ENCODE measurements at regions not wholly inside any gene's neighbourhood (a gene's known extent, or its start where the extent isn't known, plus 50 kb on each side); places are given as distances from the start of the nearest gene placed in this dataset.
"Not testable (repeated sequence)": the region's sequence is repeated elsewhere in the genome, so short reads cannot be mapped to it uniquely, and the experiment has no call there.

- Mint-ChIP-seq H3K4me1 (ENCODE audit: low read depth) (peaks cover 7% of the 10 kb centered on the region), H3K27ac (no peak overlapping the region), H3K9me3 (no peaks in the 10 kb centered on the region), H3K36me3 (ENCODE audit: low read depth) (no peaks in the 10 kb centered on the region), H3K27me3 (no peaks in the 10 kb centered on the region), H3K4me3 (no peak overlapping the region)
Observed at GRCh38 chr21:23809573-23809972, 1797.7 kb downstream of the MRPL39 start.

- H3K4me3 Mint-ChIP-seq; H3K27me3 Mint-ChIP-seq; H3K4me1 Mint-ChIP-seq (ENCODE audit: low read depth); H3K27ac Mint-ChIP-seq; H3K36me3 Mint-ChIP-seq (ENCODE audit: low read depth); H3K9me3 Mint-ChIP-seq: not testable (repeated sequence)
Observed at GRCh38 chr21:23806966-23807548, 1800.2 kb downstream of the MRPL39 start.

DNA sequence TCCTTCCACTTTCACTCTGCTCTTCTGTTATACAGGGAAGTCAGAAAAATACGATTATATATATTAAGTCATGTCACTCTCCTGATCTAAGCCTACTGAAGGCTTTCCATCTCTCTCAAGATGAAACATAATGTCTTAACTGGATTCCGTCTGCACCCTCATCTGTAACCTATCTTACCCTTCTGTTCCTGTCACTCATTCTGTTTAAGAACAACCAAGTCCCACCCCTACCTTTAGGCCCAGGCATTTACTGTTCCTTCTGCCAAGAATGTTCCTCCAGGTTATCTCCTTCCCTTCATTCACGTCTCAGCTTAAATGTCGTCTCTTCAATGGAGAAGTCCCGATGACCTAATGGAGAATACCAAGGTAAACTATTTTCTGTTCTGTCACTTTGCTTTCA lies 1802.4 kb downstream of the MRPL39 start:
- Mint-ChIP-seq H3K9me3 (peaks cover 7% of the 10 kb centered on the region), H3K36me3 (ENCODE audit: low read depth) (no peaks in the 10 kb centered on the region), H3K27ac (no peak overlapping the region), H3K27me3 (no peaks in the 10 kb centered on the region), H3K4me1 (ENCODE audit: low read depth) (peaks cover 3% of the 10 kb centered on the region), H3K4me3 (no peak overlapping the region)

DNA sequence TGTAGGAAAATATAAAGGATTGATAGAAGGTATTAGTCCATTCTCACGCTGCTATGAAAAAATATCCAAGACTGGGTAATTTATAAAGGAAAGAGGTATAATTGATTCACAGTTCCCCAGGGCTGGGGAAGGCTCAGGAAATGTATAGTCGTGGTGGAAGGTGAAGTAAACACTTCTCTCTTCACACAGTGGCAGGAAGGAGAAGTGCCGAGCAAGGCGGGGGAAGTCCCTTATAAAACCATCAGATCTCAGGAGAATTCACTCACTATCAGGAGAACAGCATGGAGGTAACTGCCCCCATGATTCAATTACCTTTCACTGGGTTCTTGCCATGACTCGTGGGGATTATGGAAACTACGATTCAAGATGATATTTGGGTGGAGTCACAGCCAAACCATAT lies 1806.0 kb downstream of the MRPL39 start:
- peaks cover 3% of the 10 kb centered on the region for H3K4me1 Mint-ChIP-seq (ENCODE audit: low read depth)
- no peak overlapping the region for H3K27ac Mint-ChIP-seq
- no peaks in the 10 kb centered on the region for H3K36me3 Mint-ChIP-seq (ENCODE audit: low read depth)
- no peaks in the 10 kb centered on the region for H3K27me3 Mint-ChIP-seq
- H3K4me3 Mint-ChIP-seq = no peak overlapping the region
- H3K9me3 Mint-ChIP-seq = peaks cover 7% of the 10 kb centered on the region

GRCh38 chr21:23799376-23799775 lies 1807.9 kb downstream of the MRPL39 start:
- peaks cover 3% of the 10 kb centered on the region for H3K4me1 Mint-ChIP-seq (ENCODE audit: low read depth)
- no peak overlapping the region for H3K4me3 Mint-ChIP-seq
- H3K27ac Mint-ChIP-seq = no peak overlapping the region
- no peaks in the 10 kb centered on the region for H3K27me3 Mint-ChIP-seq
- no peaks in the 10 kb centered on the region for H3K36me3 Mint-ChIP-seq (ENCODE audit: low read depth)
- peaks cover 7% of the 10 kb centered on the region for H3K9me3 Mint-ChIP-seq

- Mint-ChIP-seq H3K27ac (no peak overlapping the region), H3K36me3 (ENCODE audit: low read depth) (no peaks in the 10 kb centered on the region), H3K4me1 (ENCODE audit: low read depth) (no peaks in the 10 kb centered on the region), H3K4me3 (no peak overlapping the region), H3K9me3 (no peaks in the 10 kb centered on the region), H3K27me3 (no peaks in the 10 kb centered on the region)
Observed at GRCh38 chr21:23792300-23792699, 1815.0 kb downstream of the MRPL39 start.

DNA sequence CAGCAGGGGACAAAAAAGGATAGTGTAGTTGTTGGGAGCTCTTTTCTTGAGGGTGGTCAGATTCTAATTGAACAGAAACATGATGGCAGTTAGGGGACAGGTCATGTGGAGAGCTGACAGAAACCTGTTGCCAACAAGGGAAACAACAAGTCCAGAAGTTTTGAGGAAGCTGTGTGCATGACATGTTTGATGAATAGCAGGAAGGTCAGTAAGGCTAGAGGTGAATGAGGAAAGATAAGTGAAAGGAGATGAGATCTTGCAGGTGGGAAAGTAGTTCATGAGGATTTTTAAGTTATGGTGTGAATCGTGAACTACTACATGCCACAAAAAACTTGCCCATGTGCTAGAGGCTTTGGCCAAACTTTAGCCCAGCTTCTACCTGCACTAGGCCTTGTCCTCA lies 1817.4 kb downstream of the MRPL39 start:
- H3K4me1 Mint-ChIP-seq (ENCODE audit: low read depth) = no peaks in the 10 kb centered on the region
- no peak overlapping the region for H3K4me3 Mint-ChIP-seq
- no peaks in the 10 kb centered on the region for H3K27me3 Mint-ChIP-seq
- H3K9me3 Mint-ChIP-seq = no peaks in the 10 kb centered on the region
- H3K36me3 Mint-ChIP-seq (ENCODE audit: low read depth) = no peaks in the 10 kb centered on the region
- no peak overlapping the region for H3K27ac Mint-ChIP-seq

DNA sequence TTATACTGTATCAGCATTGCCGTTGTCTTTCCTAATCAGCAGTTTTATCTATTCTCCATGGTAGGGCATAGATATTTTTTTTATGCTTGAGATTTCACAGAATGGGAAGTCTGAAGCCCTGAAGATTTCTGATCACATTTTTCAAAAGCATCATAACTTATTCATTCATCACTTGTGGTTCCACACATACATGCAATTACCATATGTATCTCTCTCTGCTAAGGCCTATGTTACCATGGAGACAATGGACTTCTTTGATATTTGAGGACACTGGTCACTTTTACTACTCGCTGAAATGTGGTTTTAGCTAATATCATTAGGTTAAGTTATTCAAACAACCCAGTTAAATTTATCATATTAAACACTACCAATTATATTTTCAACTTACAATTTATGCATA lies 1827.0 kb downstream of the MRPL39 start:
- no peaks in the 10 kb centered on the region for H3K9me3 Mint-ChIP-seq
- H3K4me1 Mint-ChIP-seq (ENCODE audit: low read depth) = no peaks in the 10 kb centered on the region
- no peaks in the 10 kb centered on the region for H3K36me3 Mint-ChIP-seq (ENCODE audit: low read depth)
- H3K4me3 Mint-ChIP-seq = no peak overlapping the region
- H3K27ac Mint-ChIP-seq = no peak overlapping the region
- H3K27me3 Mint-ChIP-seq = no peaks in the 10 kb centered on the region

DNA sequence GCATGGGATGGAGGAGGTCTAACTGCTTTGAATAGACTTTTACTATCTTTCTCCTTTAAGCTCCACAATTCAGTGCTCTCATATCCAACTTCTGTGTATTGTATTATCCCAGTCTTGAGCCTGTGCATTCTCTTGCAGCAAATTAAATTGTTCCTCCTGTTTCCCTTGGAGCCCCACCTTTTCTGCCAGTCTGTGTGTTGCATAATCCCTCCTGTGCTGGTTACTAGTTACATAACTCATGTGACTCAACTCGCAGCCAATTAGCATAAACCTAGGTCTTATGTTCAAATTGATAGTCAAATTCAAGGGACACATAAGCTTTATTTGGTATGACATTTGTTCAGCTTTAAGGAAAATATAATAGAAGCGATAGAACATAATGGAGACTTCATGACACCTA lies 1863.5 kb downstream of the MRPL39 start:
- Mint-ChIP-seq H3K4me1 (ENCODE audit: low read depth) (no peaks in the 10 kb centered on the region), H3K27me3 (no peaks in the 10 kb centered on the region), H3K36me3 (ENCODE audit: low read depth) (no peaks in the 10 kb centered on the region), H3K27ac (no peak overlapping the region), H3K9me3 (peaks cover 6% of the 10 kb centered on the region), H3K4me3 (no peak overlapping the region)

- H3K27ac Mint-ChIP-seq = no peak overlapping the region
- no peaks in the 10 kb centered on the region for H3K36me3 Mint-ChIP-seq (ENCODE audit: low read depth)
- H3K4me3 Mint-ChIP-seq = no peak overlapping the region
- H3K27me3 Mint-ChIP-seq = peaks cover 3% of the 10 kb centered on the region
- H3K9me3 Mint-ChIP-seq = no peaks in the 10 kb centered on the region
- no peaks in the 10 kb centered on the region for H3K4me1 Mint-ChIP-seq (ENCODE audit: low read depth)
Observed at GRCh38 chr21:23740463-23740862, 1866.8 kb downstream of the MRPL39 start.

GRCh38 chr21:23732776-23733175 lies 1874.5 kb downstream of the MRPL39 start:
- no peaks in the 10 kb centered on the region for H3K9me3 Mint-ChIP-seq
- H3K27ac Mint-ChIP-seq = no peak overlapping the region
- H3K4me1 Mint-ChIP-seq (ENCODE audit: low read depth) = no peaks in the 10 kb centered on the region
- no peaks in the 10 kb centered on the region for H3K36me3 Mint-ChIP-seq (ENCODE audit: low read depth)
- no peak overlapping the region for H3K4me3 Mint-ChIP-seq
- H3K27me3 Mint-ChIP-seq = no peaks in the 10 kb centered on the region

GRCh38 chr21:23729331-23729730 lies 1878.0 kb downstream of the MRPL39 start:
- no peak overlapping the region for H3K27ac Mint-ChIP-seq

DNA sequence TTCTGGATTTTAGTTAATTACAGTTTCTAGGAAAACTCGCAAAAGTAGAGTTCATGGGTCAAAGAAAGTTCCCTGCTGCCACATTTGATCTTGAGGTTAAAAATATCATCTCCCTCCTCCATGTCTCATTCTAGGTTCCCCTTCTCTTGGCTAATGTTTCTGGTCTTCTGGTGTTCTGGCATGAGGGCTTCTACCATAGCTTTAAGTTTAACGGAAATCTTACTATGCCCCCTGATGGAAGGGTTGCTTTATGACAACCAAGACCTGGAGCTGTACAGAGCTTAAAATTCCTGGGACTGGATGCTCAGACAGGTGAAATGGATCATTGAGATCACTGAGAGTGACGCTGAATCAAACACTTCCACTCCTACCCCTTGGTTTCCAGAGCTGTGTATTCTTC lies 1881.7 kb downstream of the MRPL39 start:
- Mint-ChIP-seq H3K27ac (no peak overlapping the region), H3K36me3 (ENCODE audit: low read depth) (no peaks in the 10 kb centered on the region), H3K9me3 (no peaks in the 10 kb centered on the region), H3K4me1 (ENCODE audit: low read depth) (no peaks in the 10 kb centered on the region), H3K27me3 (no peaks in the 10 kb centered on the region), H3K4me3 (no peak overlapping the region)

More at GRCh38 chr21:23729331-23729730, 1878.0 kb downstream of the MRPL39 start:
- Mint-ChIP-seq H3K4me1 (ENCODE audit: low read depth) (no peaks in the 10 kb centered on the region), H3K9me3 (no peaks in the 10 kb centered on the region), H3K27me3 (no peaks in the 10 kb centered on the region), H3K4me3 (no peak overlapping the region), H3K36me3 (ENCODE audit: low read depth) (no peaks in the 10 kb centered on the region)

DNA sequence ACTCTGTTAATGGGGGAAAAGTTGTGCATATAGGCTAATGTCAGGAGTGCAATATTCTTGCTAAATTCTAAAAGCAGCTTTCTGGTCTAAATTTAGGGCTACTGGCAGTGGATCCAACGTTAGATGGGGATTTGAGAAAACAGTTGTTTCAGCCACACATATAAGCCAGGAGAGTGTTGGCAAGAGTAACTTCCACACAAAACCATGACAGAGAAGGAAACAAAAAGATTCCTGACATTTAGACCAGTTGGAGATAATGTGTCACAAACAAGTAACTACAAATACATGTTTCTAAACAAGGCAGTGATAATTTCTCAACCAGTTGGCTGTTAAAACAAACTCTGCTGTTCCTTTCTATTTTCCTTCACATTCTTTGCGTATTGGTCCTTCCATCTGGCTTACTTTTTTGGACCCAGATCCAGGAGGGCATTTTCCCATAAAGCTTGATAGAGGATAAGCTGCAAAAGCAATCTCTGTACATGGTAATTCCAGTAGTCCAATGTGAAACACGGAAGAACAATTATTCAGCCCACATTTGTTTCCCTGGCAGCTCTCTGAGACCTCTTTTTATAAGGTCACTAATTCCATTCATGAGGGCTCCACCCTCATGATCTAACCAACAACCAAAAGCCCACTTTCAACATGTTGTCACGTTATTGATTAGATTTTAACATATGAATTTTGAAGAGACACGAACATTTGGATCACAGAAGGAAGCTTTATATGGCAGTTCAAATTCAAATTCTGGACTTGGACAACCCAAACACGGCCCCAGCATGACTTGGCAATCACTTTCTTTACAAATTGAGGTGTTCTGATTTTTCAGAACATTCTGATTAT lies 1888.6 kb downstream of the MRPL39 start:
- H3K4me1 Mint-ChIP-seq (ENCODE audit: low read depth) = no peaks in the 10 kb centered on the region
- H3K9me3 Mint-ChIP-seq = no peaks in the 10 kb centered on the region
- no peak overlapping the region for H3K4me3 Mint-ChIP-seq
- no peak overlapping the region for H3K27ac Mint-ChIP-seq
- H3K36me3 Mint-ChIP-seq (ENCODE audit: low read depth) = no peaks in the 10 kb centered on the region
- peaks cover 17% of the 10 kb centered on the region for H3K27me3 Mint-ChIP-seq

DNA sequence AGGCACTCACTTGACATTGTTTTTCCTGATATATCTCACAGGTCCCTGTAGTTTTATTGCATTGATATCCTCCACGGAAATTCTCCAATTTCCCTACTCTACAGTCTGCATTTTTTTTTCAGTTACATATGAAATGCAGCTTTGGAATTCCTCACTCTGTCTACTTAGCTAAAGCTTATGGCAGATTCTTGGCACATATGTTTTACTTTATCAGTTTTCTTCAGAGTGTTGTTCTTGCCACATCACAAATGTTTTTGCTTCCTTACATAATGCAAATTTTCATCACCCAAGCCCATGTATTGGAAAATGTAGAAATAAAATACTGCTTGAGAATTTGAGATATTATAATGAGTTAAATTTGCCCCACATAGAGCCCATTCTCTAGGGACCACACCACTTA lies 1895.1 kb downstream of the MRPL39 start:
- Mint-ChIP-seq H3K36me3 (ENCODE audit: low read depth) (no peaks in the 10 kb centered on the region), H3K4me3 (no peak overlapping the region), H3K27ac (no peak overlapping the region), H3K9me3 (no peaks in the 10 kb centered on the region), H3K27me3 (peaks cover 13% of the 10 kb centered on the region), H3K4me1 (ENCODE audit: low read depth) (no peaks in the 10 kb centered on the region)

DNA sequence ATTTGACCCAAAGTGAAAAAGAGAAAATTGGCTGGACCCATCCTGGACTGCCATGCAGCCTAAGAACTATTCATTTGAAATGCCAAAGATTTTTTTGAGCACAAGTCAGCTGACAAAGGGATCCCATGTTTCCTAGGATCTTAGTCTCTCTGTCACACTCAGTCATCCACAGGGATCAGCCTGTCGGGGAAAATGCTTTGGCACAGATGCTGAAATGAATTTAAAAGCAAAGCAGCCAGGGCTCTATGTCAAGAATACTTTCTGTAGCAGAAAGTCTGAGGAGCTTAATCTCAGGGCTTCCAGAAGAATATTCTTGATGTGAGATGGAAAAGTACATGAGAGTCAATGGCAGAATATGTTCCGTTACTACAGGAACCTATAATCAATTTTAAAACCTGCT lies 1900.8 kb downstream of the MRPL39 start:
- Mint-ChIP-seq H3K4me1 (ENCODE audit: low read depth) (no peaks in the 10 kb centered on the region), H3K36me3 (ENCODE audit: low read depth) (no peaks in the 10 kb centered on the region), H3K27ac (no peak overlapping the region), H3K27me3 (no peaks in the 10 kb centered on the region), H3K4me3 (no peak overlapping the region), H3K9me3 (peaks cover 6% of the 10 kb centered on the region)

Data from stimulated activated naive CD8-positive, alpha-beta T cell treated with anti-CD3 and anti-CD28 coated beads, Interleukin-15, Interleukin-2, amounts not matched to agents 100 ng/mL and 50 ng/mL, for 24 hours (primary cell).